OCI-LY7 (cell line): ENCODE measurements at regions not wholly inside any gene's neighbourhood (a gene's known extent, or its start where the extent isn't known, plus 50 kb on each side); places are given as distances from the start of the nearest gene placed in this dataset.

Source experiments
- BruUV-seq: library from RNA; stranded (reverse); fragments of 400-500 nt; replicated peaks from 2 replicates; lab custom pipeline; 2021; lab: Mats Ljungman, UMichigan
- CTCF ChIA-PET: fragments of 300-600 bp; sonication (Branson Sonifier 250); formaldehyde crosslinking; loops from one replicate; lab custom pipeline; 2022; ENCODE audit warnings: antibody characterized with exemption; ENCODE audit not compliant: unreplicated experiment; lab: Charles Lee
- POLR2A ChIA-PET: fragments of 300-600 bp; sonication (Branson Sonifier 250); formaldehyde crosslinking; loops from one replicate; lab custom pipeline; 2022; ENCODE audit warnings: antibody characterized with exemption; lab: Charles Lee
- DNase-seq: peaks from one replicate; pipeline ENCODE4 v3.0.0-alpha.2; 2015; ENCODE audit warnings: low spot score
- H2AFZ ChIP-seq: fragments of 200-600 bp; sonication (generic), shearing (Covaris generic); 2 replicates; pipeline ENCODE4 v1.6.1; 2014; ENCODE audit warnings: mild to moderate bottlenecking, antibody characterized with exemption, low read length, moderate library complexity
- H3K27ac ChIP-seq: fragments of 200-600 bp; sonication (generic); 2 replicates; pipeline ENCODE4 v1.5.1; 2014; ENCODE audit warnings: mixed run types, low read depth, mild to moderate bottlenecking, moderate library complexity, low read length, inconsistent platforms; ENCODE audit not compliant: poor library complexity, severe bottlenecking
- H3K36me3 ChIP-seq: fragments of 200-600 bp; sonication (generic); 2 replicates; pipeline ENCODE4 v1.6.1; 2014; ENCODE audit warnings: mild to moderate bottlenecking, antibody characterized with exemption, low read length, moderate library complexity, mixed read lengths; ENCODE audit not compliant: insufficient read depth
- H3K4me1 ChIP-seq: fragments of 200-600 bp; sonication (generic); 2 replicates; pipeline ENCODE4 v1.5.1; 2014; ENCODE audit warnings: mild to moderate bottlenecking, low read length; ENCODE audit not compliant: insufficient read depth, poor library complexity, severe bottlenecking
- H3K4me2 ChIP-seq: fragments of 200-600 bp; sonication (generic); 2 replicates; pipeline ENCODE4 v1.6.1; 2014; ENCODE audit warnings: mild to moderate bottlenecking, low read length
- H3K4me3 ChIP-seq: fragments of 200-600 bp; sonication (generic); 2 replicates; pipeline ENCODE4 v1.5.1; 2014; ENCODE audit warnings: mild to moderate bottlenecking, low read depth, low read length; ENCODE audit not compliant: poor library complexity, severe bottlenecking
- H3K79me2 ChIP-seq: fragments of 200-600 bp; sonication (generic); 2 replicates; pipeline ENCODE4 v1.6.1; 2016; ENCODE audit warnings: low read depth, mild to moderate bottlenecking, low read length, moderate library complexity, mixed read lengths; ENCODE audit not compliant: insufficient read depth
- H3K9me2 ChIP-seq: fragments of 200-600 bp; sonication (generic); 2 replicates; pipeline ENCODE4 v1.6.1; 2016; ENCODE audit warnings: mild to moderate bottlenecking, low read length, mixed read lengths; ENCODE audit not compliant: insufficient read depth
- H3K9me3 ChIP-seq: fragments of 200-600 bp; sonication (generic); 2 replicates; pipeline ENCODE4 v1.6.1; 2014; ENCODE audit warnings: mild to moderate bottlenecking, mixed run types, low read length, mixed read lengths
- H4K20me1 ChIP-seq: fragments of 200-600 bp; sonication (generic); 2 replicates; pipeline ENCODE4 v1.6.1; 2014; ENCODE audit warnings: mild to moderate bottlenecking, antibody characterized with exemption, low read length, moderate library complexity, mixed read lengths; ENCODE audit not compliant: insufficient read depth
- CTCF ChIP-seq: fragments of 200-600 bp; sonication (generic); conservative IDR thresholded peaks from 2 replicates; pipeline ENCODE4 v1.5.1; 2014; ENCODE audit warnings: mild to moderate bottlenecking, antibody characterized with exemption, low read length, moderate library complexity, mixed read lengths
- EZH2phosphoT487 ChIP-seq: fragments of 200-600 bp; sonication (generic); IDR thresholded peaks from 2 replicates; pipeline ENCODE4 v1.6.1; 2018; ENCODE audit warnings: low read depth, borderline replicate concordance, mild to moderate bottlenecking, mixed run types, antibody characterized with exemption, low read length, moderate library complexity, mixed read lengths
- intact Hi-C: fragments of 100-400 bp; cut with micrococcal nuclease; formaldehyde crosslinking; loops from one replicate; pipeline ENCODE4 v1.10.0; 2022; ENCODE audit not compliant: unreplicated experiment

- H3K9me3 ChIP-seq: no peaks in the 10 kb centered on the region
- no peak for DNase-seq
- H3K79me2 ChIP-seq: no peaks in the 10 kb centered on the region
- no peaks in the 10 kb centered on the region for H3K9me2 ChIP-seq
- no peaks in the 10 kb centered on the region for H4K20me1 ChIP-seq
- H2AFZ ChIP-seq: no peak overlapping the region
- BruUV-seq: no TSS peak
- intact Hi-C loops: no loop called here
- H3K4me3 ChIP-seq: no peak overlapping the region
- ChIA-PET POLR2A (interaction anchor here (1.7 kb wide), 1 partner anchor 9 kb away, joined by 4 read pairs; no protein-coding TSS in a partner anchor), CTCF (no interaction called here)
- H3K27ac ChIP-seq: no peak overlapping the region
- no peak for TF ChIP-seq CTCF
- TF ChIP-seq EZH2phosphoT487: no peak
- no peaks in the 10 kb centered on the region for H3K4me1 ChIP-seq
- H3K36me3 ChIP-seq: no peaks in the 10 kb centered on the region
- no peak overlapping the region for H3K4me2 ChIP-seq
These were observed 227.1 kb downstream of the ZPLD1 start for GRCh38 chr3:102661707-102662497.

GRCh38 chr3:102662498-102662772 is 227.6 kb downstream of the ZPLD1 start:
- ChIA-PET POLR2A (no interaction called here), CTCF (no interaction called here)
- H3K4me2 ChIP-seq: no peak overlapping the region
- no peak overlapping the region for H3K27ac ChIP-seq
- H3K9me2 ChIP-seq: no peaks in the 10 kb centered on the region
- no TSS peak for BruUV-seq
- no peaks in the 10 kb centered on the region for H3K9me3 ChIP-seq
- H3K4me3 ChIP-seq: no peak overlapping the region
- no peak for TF ChIP-seq EZH2phosphoT487
- no peak for TF ChIP-seq CTCF
- intact Hi-C loops: no loop called here
- H3K36me3 ChIP-seq: no peaks in the 10 kb centered on the region
- no peaks in the 10 kb centered on the region for H3K79me2 ChIP-seq
- H4K20me1 ChIP-seq: no peaks in the 10 kb centered on the region
- no peaks in the 10 kb centered on the region for H3K4me1 ChIP-seq
- no peak for DNase-seq
- H2AFZ ChIP-seq: no peak overlapping the region

- intact Hi-C loops: no loop called here
- Histone ChIP-seq H3K4me3 (no peak overlapping the region), H3K4me1 (no peaks in the 10 kb centered on the region), H4K20me1 (no peaks in the 10 kb centered on the region), H3K36me3 (no peaks in the 10 kb centered on the region), H2AFZ (no peak overlapping the region), H3K79me2 (no peaks in the 10 kb centered on the region), H3K9me3 (no peaks in the 10 kb centered on the region), H3K27ac (no peak overlapping the region), H3K9me2 (no peaks in the 10 kb centered on the region), H3K4me2 (no peak overlapping the region)
- no TSS peak for BruUV-seq
- DNase-seq: no peak
- no peak for TF ChIP-seq EZH2phosphoT487
- no peak for TF ChIP-seq CTCF
- POLR2A ChIA-PET: no interaction called here
- CTCF ChIA-PET: no interaction called here
These were observed 229.3 kb downstream of the ZPLD1 start for GRCh38 chr3:102664126-102664525.
